Sigmoid colon (tissue), 4 donors: ENCODE measurements at regions not wholly inside any gene's neighbourhood (a gene's known extent, or its start where the extent isn't known, plus 50 kb on each side); places are given as distances from the start of the nearest gene placed in this dataset.

Experiments
- CTCF ChIP-seq, 4 experiments: fragments of 450-650 bp in 3 of 4; fragments of 200-600 bp in 1 of 4; IDR thresholded peaks; one replicate each; pipeline ENCODE4 v1.5.1; 2016 to 2019; ENCODE audit warnings: antibody characterized with exemption in 4 of 4, mild to moderate bottlenecking in 3 of 4, moderate library complexity in 2 of 4
- EP300 ChIP-seq, 4 donors: sonication (generic); formaldehyde crosslinking; IDR thresholded peaks; one replicate each; pipeline ENCODE4 v1.6.1; 2017; ENCODE audit warnings: antibody characterized with exemption in 4 of 4
- POLR2A ChIP-seq, 2 donors: fragments of 450-650 bp; IDR thresholded peaks; one replicate each; pipeline ENCODE4 v1.6.1; 2016; ENCODE audit warnings: antibody characterized with exemption in 2 of 2, mild to moderate bottlenecking in 2 of 2, moderate library complexity in 2 of 2

DNA sequence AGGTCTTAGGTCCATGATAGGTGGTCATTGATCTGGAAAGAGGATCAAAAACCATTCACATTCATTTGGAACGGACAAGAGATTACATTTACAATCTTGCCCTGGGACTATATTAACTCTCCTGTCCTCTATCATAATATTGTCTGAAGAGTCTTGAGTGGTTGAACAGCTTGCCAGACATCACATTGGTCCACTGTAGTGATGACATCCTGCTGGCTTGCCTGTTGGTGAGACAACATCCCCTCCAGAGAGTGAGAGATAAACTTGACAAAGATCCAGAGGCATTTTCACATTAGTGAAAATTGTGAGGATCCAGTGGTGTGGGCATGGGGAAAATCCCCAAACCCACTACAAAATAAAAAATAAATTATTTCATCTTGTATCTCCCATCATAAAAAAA is 155.7 kb upstream of the LEF1 start:
- TF ChIP-seq CTCF (IDR thresholded peaks at IDR 0.05) (no peak), EP300 (IDR thresholded peaks at IDR 0.05) (no peak), POLR2A (IDR thresholded peaks at IDR 0.05) (no peak)
